Peyer's patch (tissue), 4 donors: ENCODE measurements at regions not wholly inside any gene's neighbourhood (a gene's known extent, or its start where the extent isn't known, plus 50 kb on each side); places are given as distances from the start of the nearest gene placed in this dataset.

Source experiments
- CTCF ChIP-seq, 6 experiments: fragments of 450-650 bp in 4 of 6; fragments of 200-600 bp in 2 of 6; sonication (generic) in 1 of 6; IDR thresholded peaks; one replicate each; pipeline ENCODE4 v1.5.1; 2017 to 2019; ENCODE audit warnings: antibody characterized with exemption in 6 of 6, mild to moderate bottlenecking in 3 of 6, moderate library complexity in 1 of 6
- POLR2A ChIP-seq, 2 donors: fragments of 450-650 bp; IDR thresholded peaks; one replicate each; pipeline ENCODE4 v1.5.1; 2017; ENCODE audit warnings: antibody characterized with exemption in 2 of 2, mild to moderate bottlenecking in 2 of 2, moderate library complexity in 2 of 2

GRCh38 chr7:8923164-8923806, 489.9 kb downstream of the NXPH1 start:
- TF ChIP-seq POLR2A (IDR thresholded peaks at IDR 0.05) (no peak), CTCF (IDR thresholded peaks at IDR 0.05) (no peak)
